Lower lobe of right lung (tissue), 2 donors: ENCODE measurements at regions not wholly inside any gene's neighbourhood (a gene's known extent, or its start where the extent isn't known, plus 50 kb on each side); places are given as distances from the start of the nearest gene placed in this dataset.
A peak's percentile ranks its signal among the peaks of the same experiment; 100 is the strongest.

ENCODE experiments used
- ATAC-seq, 2 donors: fragments of 200-7000 bp; cut with Tn5 transposase; one replicate each; pipeline ENCODE4 v1.9.1; 2020 to 2022; ENCODE audit warnings: mild to moderate bottlenecking in 2 of 2, moderate library complexity in 2 of 2
- DNase-seq: peaks from one replicate; pipeline ENCODE4 v3.0.0-alpha.2; 2020
- H3K27ac ChIP-seq: fragments of 200-600 bp; one replicate; pipeline ENCODE4 v1.8.0; 2022
- H3K27me3 ChIP-seq: fragments of 200-600 bp; one replicate; pipeline ENCODE4 v1.8.0; 2022; ENCODE audit warnings: low read depth
- H3K36me3 ChIP-seq: fragments of 200-600 bp; one replicate; pipeline ENCODE4 v1.8.0; 2022; ENCODE audit warnings: mild to moderate bottlenecking
- H3K4me1 ChIP-seq: fragments of 200-600 bp; one replicate; pipeline ENCODE4 v1.8.0; 2022
- H3K4me3 ChIP-seq: fragments of 200-600 bp; one replicate; pipeline ENCODE4 v1.8.0; 2022; ENCODE audit warnings: mild to moderate bottlenecking
- H3K9me3 ChIP-seq: fragments of 200-600 bp; one replicate; pipeline ENCODE4 v1.8.0; 2022
- intact Hi-C: fragments of 100-400 bp; cut with DNase I; formaldehyde crosslinking; loops from one replicate; pipeline ENCODE4 v1.11.0; 2022
- TF ChIP-seq, protein P1 (sequence below): fragments of 200-600 bp; IDR thresholded peaks from one replicate; pipeline ENCODE4 v1.8.0; 2022; ENCODE audit warnings: antibody characterized with exemption, mild to moderate bottlenecking
- donor health status: DM: no; HTN: yes; CAD: no; lungs with severe emphysema.

DNA sequence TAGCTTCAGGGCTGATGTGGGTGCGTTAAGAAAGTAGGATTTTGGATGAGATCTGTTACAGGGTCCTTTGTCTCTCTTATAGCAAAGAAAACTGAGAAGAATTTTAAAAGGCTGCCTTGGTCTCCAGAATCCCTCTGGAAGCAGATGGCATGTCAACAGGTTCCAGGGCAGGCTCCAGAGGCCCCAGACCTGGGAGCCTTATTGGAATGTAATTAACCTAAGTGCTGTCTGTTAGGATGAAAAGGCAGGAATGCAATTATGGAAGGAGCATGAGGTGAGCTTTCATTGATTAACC, 97.2 kb upstream of the PKDCC start:
- H3K4me3 ChIP-seq = no peak overlapping the region
- ATAC-seq (no peak), DNase-seq (no peak)
- no peaks in the 10 kb centered on the region for H3K27me3 ChIP-seq
- intact Hi-C loops = no loop called here
- no peaks in the 10 kb centered on the region for H3K36me3 ChIP-seq
- H3K9me3 ChIP-seq = no peaks in the 10 kb centered on the region
- H3K27ac ChIP-seq = no peak overlapping the region
- TF ChIP-seq, protein P1, sequence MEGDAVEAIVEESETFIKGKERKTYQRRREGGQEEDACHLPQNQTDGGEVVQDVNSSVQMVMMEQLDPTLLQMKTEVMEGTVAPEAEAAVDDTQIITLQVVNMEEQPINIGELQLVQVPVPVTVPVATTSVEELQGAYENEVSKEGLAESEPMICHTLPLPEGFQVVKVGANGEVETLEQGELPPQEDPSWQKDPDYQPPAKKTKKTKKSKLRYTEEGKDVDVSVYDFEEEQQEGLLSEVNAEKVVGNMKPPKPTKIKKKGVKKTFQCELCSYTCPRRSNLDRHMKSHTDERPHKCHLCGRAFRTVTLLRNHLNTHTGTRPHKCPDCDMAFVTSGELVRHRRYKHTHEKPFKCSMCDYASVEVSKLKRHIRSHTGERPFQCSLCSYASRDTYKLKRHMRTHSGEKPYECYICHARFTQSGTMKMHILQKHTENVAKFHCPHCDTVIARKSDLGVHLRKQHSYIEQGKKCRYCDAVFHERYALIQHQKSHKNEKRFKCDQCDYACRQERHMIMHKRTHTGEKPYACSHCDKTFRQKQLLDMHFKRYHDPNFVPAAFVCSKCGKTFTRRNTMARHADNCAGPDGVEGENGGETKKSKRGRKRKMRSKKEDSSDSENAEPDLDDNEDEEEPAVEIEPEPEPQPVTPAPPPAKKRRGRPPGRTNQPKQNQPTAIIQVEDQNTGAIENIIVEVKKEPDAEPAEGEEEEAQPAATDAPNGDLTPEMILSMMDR = no peak
- H3K4me1 ChIP-seq = no peaks in the 10 kb centered on the region

- no peak overlapping the region for H3K27ac ChIP-seq
- no peaks in the 10 kb centered on the region for H3K27me3 ChIP-seq
- TF ChIP-seq, protein P1 = no peak
- no peak overlapping the region for H3K4me3 ChIP-seq
- intact Hi-C loops = no loop called here
- no peaks in the 10 kb centered on the region for H3K9me3 ChIP-seq
- DNase-seq (no peak), ATAC-seq (peak; percentile 21 to 45)
- no peaks in the 10 kb centered on the region for H3K36me3 ChIP-seq
- no peaks in the 10 kb centered on the region for H3K4me1 ChIP-seq
Observed at GRCh38 chr2:41954304-41955291, 93.2 kb upstream of the PKDCC start.

DNA sequence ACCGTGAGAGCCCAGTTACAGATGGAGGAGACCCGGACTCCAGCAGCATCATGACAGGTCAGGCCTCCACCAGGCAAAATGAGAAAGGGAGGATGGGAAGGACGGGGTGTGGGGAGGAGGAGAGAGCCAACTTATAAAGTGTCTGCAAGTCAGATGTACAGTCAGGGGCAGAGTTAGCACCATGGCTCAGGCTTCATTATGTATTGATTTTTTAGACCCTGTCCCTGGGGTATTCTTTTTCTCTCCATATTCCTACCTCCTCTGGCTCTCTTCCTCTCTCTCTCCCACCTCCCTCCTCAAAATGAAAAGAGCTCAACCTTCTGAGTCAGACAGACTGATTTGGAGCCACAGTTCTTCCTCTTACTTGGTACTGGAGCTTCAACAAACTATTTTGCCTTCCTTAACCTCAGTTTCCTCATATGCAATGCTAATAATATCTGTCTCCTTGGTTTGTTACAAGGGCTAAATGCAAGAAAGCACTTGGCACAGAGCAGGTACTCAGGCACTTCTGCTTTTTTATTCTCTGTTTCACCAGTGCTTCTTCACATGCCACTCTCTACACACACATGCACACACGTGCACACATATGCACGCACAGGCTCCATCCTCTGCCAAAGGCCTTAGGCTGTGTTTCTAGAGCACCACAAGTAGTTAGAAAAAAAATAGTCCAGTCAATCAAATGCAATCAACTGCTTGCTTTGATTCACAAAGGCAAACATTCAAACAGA, 92.3 kb upstream of the PKDCC start:
- ATAC-seq = no peak
- Histone ChIP-seq H3K36me3 (no peaks in the 10 kb centered on the region), H3K9me3 (no peaks in the 10 kb centered on the region), H3K4me3 (no peak overlapping the region), H3K27me3 (no peaks in the 10 kb centered on the region), H3K4me1 (no peaks in the 10 kb centered on the region), H3K27ac (no peak overlapping the region)
- TF ChIP-seq, protein P1 = no peak
- intact Hi-C loops = no loop called here
- no peak for DNase-seq

DNA sequence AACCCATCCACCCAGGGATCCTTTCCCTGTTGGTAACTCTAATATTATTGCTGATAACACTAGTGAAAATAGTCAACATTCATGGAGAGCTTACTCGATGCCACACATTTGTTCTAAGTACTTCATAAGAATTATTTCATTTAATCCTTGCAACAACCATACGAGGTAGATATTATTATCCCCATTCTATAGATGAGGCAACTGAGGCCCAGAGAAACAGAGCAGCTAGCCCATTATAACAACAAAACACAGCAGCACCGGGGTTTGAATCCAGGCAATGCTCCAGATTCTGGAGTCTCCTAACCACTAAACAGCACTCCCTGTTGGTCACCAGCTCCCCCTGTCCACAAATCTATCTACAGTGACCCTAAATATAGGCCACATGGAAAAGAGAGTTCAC, 90.4 kb upstream of the PKDCC start:
- TF ChIP-seq, protein P1 = no peak
- intact Hi-C loops = no loop called here
- no peak overlapping the region for H3K4me3 ChIP-seq
- no peaks in the 10 kb centered on the region for H3K27me3 ChIP-seq
- H3K27ac ChIP-seq = no peak overlapping the region
- no peaks in the 10 kb centered on the region for H3K9me3 ChIP-seq
- H3K4me1 ChIP-seq = no peaks in the 10 kb centered on the region
- H3K36me3 ChIP-seq = no peaks in the 10 kb centered on the region
- no peak for ATAC-seq
- no peak for DNase-seq

- Histone ChIP-seq H3K4me1 (no peaks in the 10 kb centered on the region), H3K36me3 (no peaks in the 10 kb centered on the region), H3K9me3 (no peaks in the 10 kb centered on the region), H3K27me3 (no peaks in the 10 kb centered on the region), H3K4me3 (no peak overlapping the region), H3K27ac (no peak overlapping the region)
- ATAC-seq (no peak), DNase-seq (no peak)
- TF ChIP-seq, protein P1 = no peak
- intact Hi-C loops = no loop called here
Observed at GRCh38 chr2:41958251-41958650, 89.6 kb upstream of the PKDCC start.
